ENCODE measurements at regions not wholly inside any gene's neighbourhood (a gene's known extent, or its start where the extent isn't known, plus 50 kb on each side); places are given as distances from the start of the nearest gene placed in this dataset.

- Histone ChIP-seq H3K4me2 (ENCODE audit: control insufficient read depth, extremely low read depth, insufficient read depth, low read depth, low read length) (no peak overlapping the region), H3K4me1 (ENCODE audit: control insufficient read depth, extremely low read depth, insufficient read depth, low read length) (no peaks in the 10 kb centered on the region), H3K4me3 (ENCODE audit: control insufficient read depth in 2 of 3, extremely low read depth in 1 of 3, insufficient read depth in 2 of 3, low read depth in 1 of 3, low read length in 3 of 3) (no peak overlapping the region), H4K20me1 (ENCODE audit: control insufficient read depth, extremely low read depth, insufficient read depth, low read length) (no peaks in the 10 kb centered on the region), H3K79me2 (ENCODE audit: control insufficient read depth, insufficient read depth, low read length) (no peaks in the 10 kb centered on the region), H3K9me1 (ENCODE audit: control insufficient read depth, extremely low read depth, insufficient read depth, low read length) (no peaks in the 10 kb centered on the region), H3K27ac (ENCODE audit: control insufficient read depth, insufficient read depth, low read length) (no peak overlapping the region), H3K27me3 (ENCODE audit: control insufficient read depth, extremely low read depth, insufficient read depth, low read length) (no peaks in the 10 kb centered on the region), H3K9ac (ENCODE audit: control insufficient read depth, extremely low read depth, insufficient read depth, low read length) (no peak overlapping the region), H2AFZ (ENCODE audit: control insufficient read depth, low read length) (no peak overlapping the region), H3K36me3 (ENCODE audit: control insufficient read depth in 2 of 2, extremely low read depth in 1 of 2, insufficient read depth in 2 of 2, low read length in 2 of 2) (no peaks in the 10 kb centered on the region), H3K9me3 (ENCODE audit: control insufficient read depth, low read depth, low read length) (no peaks in the 10 kb centered on the region)
- FAIRE-seq (no peak), DNase-seq (ENCODE audit: low read depth, low spot score) (no peak)
- TF ChIP-seq CTCF (optimal IDR thresholded peaks at IDR 0.05 in 1 of 3, IDR thresholded peaks at IDR 0.05 in 1 of 3, conservative IDR thresholded peaks at IDR 0.05 in 1 of 3; ENCODE audit: extremely low read depth in 1 of 3, insufficient read depth in 2 of 3, low read length in 3 of 3) (no peak), EZH2 (IDR thresholded peaks at IDR 0.05; ENCODE audit: low read length) (no peak)
- dilution Hi-C loops (cut with MboI; ENCODE audit: extremely low pct_ligation_motif_present, low sequenced_read_pairs) = no loop called here
These were observed 134.0 kb downstream of the MIS18A start for GRCh38 chr21:32144851-32145250.

GRCh38 chr21:32143241-32143939 lies 135.5 kb downstream of the MIS18A start:
- Histone ChIP-seq H3K27ac (ENCODE audit: control insufficient read depth, insufficient read depth, low read length) (no peak overlapping the region), H3K36me3 (ENCODE audit: control insufficient read depth in 2 of 2, extremely low read depth in 1 of 2, insufficient read depth in 2 of 2, low read length in 2 of 2) (no peaks in the 10 kb centered on the region), H3K79me2 (ENCODE audit: control insufficient read depth, insufficient read depth, low read length) (no peaks in the 10 kb centered on the region), H3K9ac (ENCODE audit: control insufficient read depth, extremely low read depth, insufficient read depth, low read length) (no peak overlapping the region), H3K4me2 (ENCODE audit: control insufficient read depth, extremely low read depth, insufficient read depth, low read depth, low read length) (no peak overlapping the region), H3K27me3 (ENCODE audit: control insufficient read depth, extremely low read depth, insufficient read depth, low read length) (no peaks in the 10 kb centered on the region), H4K20me1 (ENCODE audit: control insufficient read depth, extremely low read depth, insufficient read depth, low read length) (no peaks in the 10 kb centered on the region), H3K9me1 (ENCODE audit: control insufficient read depth, extremely low read depth, insufficient read depth, low read length) (no peaks in the 10 kb centered on the region), H3K4me1 (ENCODE audit: control insufficient read depth, extremely low read depth, insufficient read depth, low read length) (no peaks in the 10 kb centered on the region), H3K9me3 (ENCODE audit: control insufficient read depth, low read depth, low read length) (no peaks in the 10 kb centered on the region), H3K4me3 (ENCODE audit: control insufficient read depth in 2 of 3, extremely low read depth in 1 of 3, insufficient read depth in 2 of 3, low read depth in 1 of 3, low read length in 3 of 3) (no peak overlapping the region), H2AFZ (ENCODE audit: control insufficient read depth, low read length) (no peak overlapping the region)
- dilution Hi-C loops (cut with MboI; ENCODE audit: extremely low pct_ligation_motif_present, low sequenced_read_pairs) = no loop called here
- no peak for DNase-seq (ENCODE audit: low read depth, low spot score)
- TF ChIP-seq CTCF (optimal IDR thresholded peaks at IDR 0.05 in 1 of 3, IDR thresholded peaks at IDR 0.05 in 1 of 3, conservative IDR thresholded peaks at IDR 0.05 in 1 of 3; ENCODE audit: extremely low read depth in 1 of 3, insufficient read depth in 2 of 3, low read length in 3 of 3) = no peak
- no peak for FAIRE-seq

Data from keratinocyte (primary cell).